ENCODE measurements at regions not wholly inside any gene's neighbourhood (a gene's known extent, or its start where the extent isn't known, plus 50 kb on each side); places are given as distances from the start of the nearest gene placed in this dataset.

- TF ChIP-seq, protein P1, sequence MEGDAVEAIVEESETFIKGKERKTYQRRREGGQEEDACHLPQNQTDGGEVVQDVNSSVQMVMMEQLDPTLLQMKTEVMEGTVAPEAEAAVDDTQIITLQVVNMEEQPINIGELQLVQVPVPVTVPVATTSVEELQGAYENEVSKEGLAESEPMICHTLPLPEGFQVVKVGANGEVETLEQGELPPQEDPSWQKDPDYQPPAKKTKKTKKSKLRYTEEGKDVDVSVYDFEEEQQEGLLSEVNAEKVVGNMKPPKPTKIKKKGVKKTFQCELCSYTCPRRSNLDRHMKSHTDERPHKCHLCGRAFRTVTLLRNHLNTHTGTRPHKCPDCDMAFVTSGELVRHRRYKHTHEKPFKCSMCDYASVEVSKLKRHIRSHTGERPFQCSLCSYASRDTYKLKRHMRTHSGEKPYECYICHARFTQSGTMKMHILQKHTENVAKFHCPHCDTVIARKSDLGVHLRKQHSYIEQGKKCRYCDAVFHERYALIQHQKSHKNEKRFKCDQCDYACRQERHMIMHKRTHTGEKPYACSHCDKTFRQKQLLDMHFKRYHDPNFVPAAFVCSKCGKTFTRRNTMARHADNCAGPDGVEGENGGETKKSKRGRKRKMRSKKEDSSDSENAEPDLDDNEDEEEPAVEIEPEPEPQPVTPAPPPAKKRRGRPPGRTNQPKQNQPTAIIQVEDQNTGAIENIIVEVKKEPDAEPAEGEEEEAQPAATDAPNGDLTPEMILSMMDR (IDR thresholded peaks at IDR 0.05) = no peak
- no peak for TF ChIP-seq POLR2A (IDR thresholded peaks at IDR 0.05)
- Histone ChIP-seq H3K36me3 (no peaks in the 10 kb centered on the region), H3K27ac (no peak overlapping the region), H3K4me1 (no peaks in the 10 kb centered on the region), H3K9me3 (no peaks in the 10 kb centered on the region), H3K4me3 (no peak overlapping the region), H3K27me3 (no peaks in the 10 kb centered on the region)
- intact Hi-C loops (cut with DNase I; ENCODE audit: low total_unique reads) = no loop called here
- DNase-seq = no peak
Observed at GRCh38 chr15:85312929-85313331, 67.5 kb upstream of the AKAP13 start.

- Histone ChIP-seq H3K27me3 (no peaks in the 10 kb centered on the region), H3K9me3 (no peaks in the 10 kb centered on the region), H3K36me3 (no peaks in the 10 kb centered on the region), H3K4me1 (no peaks in the 10 kb centered on the region), H3K4me3 (no peak overlapping the region), H3K27ac (no peak overlapping the region)
- no peak for DNase-seq
- intact Hi-C loops (cut with DNase I; ENCODE audit: low total_unique reads) = no loop called here
- TF ChIP-seq, protein P1 (IDR thresholded peaks at IDR 0.05) = no peak
- no peak for TF ChIP-seq POLR2A (IDR thresholded peaks at IDR 0.05)
Observed at GRCh38 chr15:85313339-85313738, 67.1 kb upstream of the AKAP13 start.

DNA sequence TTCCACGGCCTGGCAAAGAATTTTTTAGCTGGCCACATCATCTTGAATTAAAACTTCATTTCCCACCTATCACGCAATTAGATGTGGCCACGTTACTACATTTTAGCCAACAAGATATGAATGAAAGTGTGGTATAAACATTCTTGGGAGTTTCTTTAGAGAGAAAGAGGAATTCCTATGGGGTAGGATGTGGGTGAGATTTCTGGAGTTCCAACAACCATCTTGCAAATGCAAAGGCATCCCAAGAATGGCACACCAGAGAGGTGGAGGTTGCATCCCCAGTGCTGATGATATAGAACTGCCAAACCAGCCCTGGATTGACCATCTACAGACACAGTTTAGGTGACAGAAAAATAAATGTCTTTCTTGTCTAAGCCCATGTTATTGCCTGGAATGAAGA, 66.3 kb upstream of the AKAP13 start:
- Histone ChIP-seq H3K36me3 (no peaks in the 10 kb centered on the region), H3K4me3 (no peak overlapping the region), H3K27me3 (no peaks in the 10 kb centered on the region), H3K4me1 (no peaks in the 10 kb centered on the region), H3K9me3 (no peaks in the 10 kb centered on the region), H3K27ac (no peak overlapping the region)
- DNase-seq = no peak
- intact Hi-C loops (cut with DNase I; ENCODE audit: low total_unique reads) = no loop called here
- TF ChIP-seq, protein P1 (IDR thresholded peaks at IDR 0.05) = no peak
- no peak for TF ChIP-seq POLR2A (IDR thresholded peaks at IDR 0.05)

GRCh38 chr15:85314633-85315032, 65.8 kb upstream of the AKAP13 start:
- H3K4me3 ChIP-seq = no peak overlapping the region
- no peak for DNase-seq
- intact Hi-C loops (cut with DNase I; ENCODE audit: low total_unique reads) = no loop called here
- H3K27me3 ChIP-seq = no peaks in the 10 kb centered on the region
- no peak for TF ChIP-seq POLR2A (IDR thresholded peaks at IDR 0.05)
- TF ChIP-seq, protein P1 (IDR thresholded peaks at IDR 0.05) = no peak
- no peaks in the 10 kb centered on the region for H3K9me3 ChIP-seq
- no peak overlapping the region for H3K27ac ChIP-seq
- H3K4me1 ChIP-seq = no peaks in the 10 kb centered on the region
- no peaks in the 10 kb centered on the region for H3K36me3 ChIP-seq

GRCh38 chr15:85316244-85316934, 64.0 kb upstream of the AKAP13 start:
- peak overlapping the region; percentile 77 to 81 for H3K27ac ChIP-seq
- DNase-seq = no peak
- H3K4me3 ChIP-seq = no peak overlapping the region
- no peaks in the 10 kb centered on the region for H3K4me1 ChIP-seq
- intact Hi-C loops (cut with DNase I; ENCODE audit: low total_unique reads) = no loop called here
- no peaks in the 10 kb centered on the region for H3K9me3 ChIP-seq
- no peaks in the 10 kb centered on the region for H3K27me3 ChIP-seq
- no peak for TF ChIP-seq POLR2A (IDR thresholded peaks at IDR 0.05)
- TF ChIP-seq, protein P1 (IDR thresholded peaks at IDR 0.05) = no peak
- no peaks in the 10 kb centered on the region for H3K36me3 ChIP-seq

Data from uterus (tissue), 3 donors.